ENCODE measurements at regions not wholly inside any gene's neighbourhood (a gene's known extent, or its start where the extent isn't known, plus 50 kb on each side); places are given as distances from the start of the nearest gene placed in this dataset.

- no peak overlapping the region for H3K4me3 ChIP-seq (ENCODE audit: low read length)
- no peak for DNase-seq (ENCODE audit: low read depth)
- TF ChIP-seq CTCF (conservative IDR thresholded peaks at IDR 0.05; ENCODE audit: low read length): no peak
Observed at GRCh38 chr14:101623685-101624444, 62.6 kb downstream of the DIO3 start.

- no peak overlapping the region for H3K4me3 ChIP-seq (ENCODE audit: low read length)
- no peak for DNase-seq (ENCODE audit: low read depth)
- TF ChIP-seq CTCF (conservative IDR thresholded peaks at IDR 0.05; ENCODE audit: low read length): no peak
Observed at GRCh38 chr14:101624536-101624935, 63.2 kb downstream of the DIO3 start.

- TF ChIP-seq CTCF (conservative IDR thresholded peaks at IDR 0.05; ENCODE audit: low read length): no peak
- no peak for DNase-seq (ENCODE audit: low read depth)
- no peak overlapping the region for H3K4me3 ChIP-seq (ENCODE audit: low read length)
Observed at GRCh38 chr14:101625336-101626097, 64.2 kb downstream of the DIO3 start.

- no peak for DNase-seq (ENCODE audit: low read depth)
- TF ChIP-seq CTCF (conservative IDR thresholded peaks at IDR 0.05; ENCODE audit: low read length): no peak
Observed at GRCh38 chr14:101626331-101626730, 65.0 kb downstream of the DIO3 start.

GRCh38 chr14:101627915-101628262 is 66.6 kb downstream of the DIO3 start:
- TF ChIP-seq CTCF (conservative IDR thresholded peaks at IDR 0.05; ENCODE audit: low read length): no peak
- no peak overlapping the region for H3K4me3 ChIP-seq (ENCODE audit: low read length)
- no peak for DNase-seq (ENCODE audit: low read depth)

More at GRCh38 chr14:101626331-101626730, 65.0 kb downstream of the DIO3 start:
- no peak overlapping the region for H3K4me3 ChIP-seq (ENCODE audit: low read length)

- peak; percentile 56 for DNase-seq (ENCODE audit: low read depth)
- peak overlapping the region; percentile 56 for H3K4me3 ChIP-seq (ENCODE audit: low read length)
- TF ChIP-seq CTCF (conservative IDR thresholded peaks at IDR 0.05; ENCODE audit: low read length): peak; percentile 68
Observed at GRCh38 chr14:101628471-101628966, 67.2 kb downstream of the DIO3 start.
